Prostate gland (tissue), 2 donors: ENCODE measurements at regions not wholly inside any gene's neighbourhood (a gene's known extent, or its start where the extent isn't known, plus 50 kb on each side); places are given as distances from the start of the nearest gene placed in this dataset.
"Not testable (repeated sequence)": the region's sequence is repeated elsewhere in the genome, so short reads cannot be mapped to it uniquely, and the experiment has no call there.

ENCODE experiments used
- DNase-seq: peaks from one replicate; pipeline ENCODE4 v3.0.0-alpha.2; 2019; ENCODE audit warnings: low spot score
- H3K27ac ChIP-seq, 2 donors: fragments of 200-600 bp; sonication (generic); 2 replicates each; pipeline ENCODE4 v1.5.1; 2017 to 2019
- H3K27me3 ChIP-seq: fragments of 200-600 bp; sonication (generic); replicated peaks from 2 replicates; pipeline ENCODE4 v1.5.1; 2019; ENCODE audit not compliant: insufficient read depth
- H3K36me3 ChIP-seq, 2 donors: fragments of 200-600 bp; sonication (generic); 1 replicate in 1 of 2; 2 replicates in 1 of 2; pipeline versions ENCODE4 v1.5.1 to v1.8.1; 2017 to 2019
- H3K4me1 ChIP-seq: fragments of 200-600 bp; sonication (generic); replicated peaks from 2 replicates; pipeline ENCODE4 v1.5.1; 2019
- H3K4me3 ChIP-seq, 2 donors: fragments of 200-600 bp; sonication (generic); 2 replicates each; pipeline ENCODE4 v1.5.1; 2017 to 2019
- H3K9me3 ChIP-seq: fragments of 200-600 bp; sonication (generic); 2 replicates; pipeline ENCODE4 v1.5.1; 2017
- POLR2A ChIP-seq: fragments of 450-650 bp; IDR thresholded peaks from one replicate; pipeline ENCODE4 v1.6.1; 2016; ENCODE audit warnings: antibody characterized with exemption, mild to moderate bottlenecking
- POLR2AphosphoS5 ChIP-seq: sonication (generic); formaldehyde crosslinking; IDR thresholded peaks from one replicate; pipeline ENCODE4 v1.6.1; 2017; ENCODE audit warnings: antibody characterized with exemption
- WGBS: methylation state at CpG from one replicate; pipeline ENCODE4 v1.1.5; 2018; 5-methylcytosine and 5-hydroxymethylcytosine counted together
- intact Hi-C: fragments of 100-400 bp; cut with DNase I; formaldehyde crosslinking; loops from one replicate; pipeline ENCODE4 v1.14.2; 2022
- TF ChIP-seq, protein P1 (sequence below), 4 experiments: fragments of 200-600 bp in 2 of 4; fragments of 450-650 bp in 2 of 4; sonication (generic) in 2 of 4; IDR thresholded peaks; 1 replicate in 3 of 4; 2 replicates in 1 of 4; pipeline ENCODE4 v1.5.1; 2016 to 2019; ENCODE audit warnings: antibody characterized with exemption in 4 of 4, mild to moderate bottlenecking in 2 of 4, moderate library complexity in 2 of 4

DNA sequence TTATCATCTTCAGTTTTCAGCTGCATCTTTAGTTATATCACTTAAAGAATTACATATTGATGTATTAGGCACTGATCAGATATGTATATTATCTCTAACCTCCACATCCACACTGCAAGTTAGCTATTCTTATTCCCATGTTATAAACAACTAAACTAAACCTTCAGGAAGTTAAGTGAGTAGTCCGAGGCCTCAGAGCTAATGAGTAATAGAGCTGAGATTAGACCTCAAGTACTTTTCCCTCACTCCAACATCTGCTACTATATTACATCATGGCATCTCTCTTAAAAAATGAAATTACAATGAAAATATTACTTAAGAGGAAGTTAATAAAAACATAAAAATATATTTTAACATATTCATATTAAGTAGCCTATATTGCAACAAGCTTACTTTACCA is 183.6 kb upstream of the MAP2 start:
- TF ChIP-seq POLR2AphosphoS5 (no peak), POLR2A (no peak)
- TF ChIP-seq, protein P1, sequence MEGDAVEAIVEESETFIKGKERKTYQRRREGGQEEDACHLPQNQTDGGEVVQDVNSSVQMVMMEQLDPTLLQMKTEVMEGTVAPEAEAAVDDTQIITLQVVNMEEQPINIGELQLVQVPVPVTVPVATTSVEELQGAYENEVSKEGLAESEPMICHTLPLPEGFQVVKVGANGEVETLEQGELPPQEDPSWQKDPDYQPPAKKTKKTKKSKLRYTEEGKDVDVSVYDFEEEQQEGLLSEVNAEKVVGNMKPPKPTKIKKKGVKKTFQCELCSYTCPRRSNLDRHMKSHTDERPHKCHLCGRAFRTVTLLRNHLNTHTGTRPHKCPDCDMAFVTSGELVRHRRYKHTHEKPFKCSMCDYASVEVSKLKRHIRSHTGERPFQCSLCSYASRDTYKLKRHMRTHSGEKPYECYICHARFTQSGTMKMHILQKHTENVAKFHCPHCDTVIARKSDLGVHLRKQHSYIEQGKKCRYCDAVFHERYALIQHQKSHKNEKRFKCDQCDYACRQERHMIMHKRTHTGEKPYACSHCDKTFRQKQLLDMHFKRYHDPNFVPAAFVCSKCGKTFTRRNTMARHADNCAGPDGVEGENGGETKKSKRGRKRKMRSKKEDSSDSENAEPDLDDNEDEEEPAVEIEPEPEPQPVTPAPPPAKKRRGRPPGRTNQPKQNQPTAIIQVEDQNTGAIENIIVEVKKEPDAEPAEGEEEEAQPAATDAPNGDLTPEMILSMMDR (IDR thresholded peaks at IDR 0.05): no peak
- H3K27ac ChIP-seq: no peak overlapping the region
- H3K4me1 ChIP-seq: no peaks in the 10 kb centered on the region
- H3K36me3 ChIP-seq: no peaks in the 10 kb centered on the region
- 64% methylated on average over 1 of the region's 1 CpG for WGBS
- intact Hi-C loops: no loop called here
- no peaks in the 10 kb centered on the region for H3K9me3 ChIP-seq
- H3K4me3 ChIP-seq: no peak overlapping the region
- no peak for DNase-seq
- no peaks in the 10 kb centered on the region for H3K27me3 ChIP-seq

DNA sequence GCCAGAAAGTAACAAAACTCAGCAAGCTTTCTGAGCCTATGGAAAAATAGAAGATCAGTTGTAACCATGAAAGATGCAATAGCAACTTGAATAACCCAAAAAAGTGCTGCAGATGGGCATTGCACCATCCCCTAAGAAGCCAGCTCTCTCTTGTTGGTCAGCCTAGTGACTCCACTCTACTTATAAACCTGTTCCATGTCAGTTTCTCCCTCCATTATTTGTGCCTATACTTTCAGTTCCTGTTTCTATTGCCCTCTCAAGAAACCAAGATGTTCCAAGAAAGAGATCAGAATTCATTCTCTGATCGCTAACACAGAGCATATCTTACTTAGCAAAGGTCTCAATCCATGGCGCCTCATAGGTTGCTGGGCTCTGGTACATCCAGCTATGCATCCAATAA is 170.3 kb upstream of the MAP2 start:
- no peaks in the 10 kb centered on the region for H3K27me3 ChIP-seq
- no peak overlapping the region for H3K4me3 ChIP-seq
- intact Hi-C loops: no loop called here
- no peaks in the 10 kb centered on the region for H3K9me3 ChIP-seq
- TF ChIP-seq POLR2A (no peak), POLR2AphosphoS5 (no peak)
- TF ChIP-seq, protein P1 (IDR thresholded peaks at IDR 0.05): no peak
- WGBS: 50% methylated on average over 2 of the region's 2 CpGs
- no peak for DNase-seq
- no peaks in the 10 kb centered on the region for H3K4me1 ChIP-seq
- H3K36me3 ChIP-seq: no peaks in the 10 kb centered on the region
- H3K27ac ChIP-seq: no peak overlapping the region

DNA sequence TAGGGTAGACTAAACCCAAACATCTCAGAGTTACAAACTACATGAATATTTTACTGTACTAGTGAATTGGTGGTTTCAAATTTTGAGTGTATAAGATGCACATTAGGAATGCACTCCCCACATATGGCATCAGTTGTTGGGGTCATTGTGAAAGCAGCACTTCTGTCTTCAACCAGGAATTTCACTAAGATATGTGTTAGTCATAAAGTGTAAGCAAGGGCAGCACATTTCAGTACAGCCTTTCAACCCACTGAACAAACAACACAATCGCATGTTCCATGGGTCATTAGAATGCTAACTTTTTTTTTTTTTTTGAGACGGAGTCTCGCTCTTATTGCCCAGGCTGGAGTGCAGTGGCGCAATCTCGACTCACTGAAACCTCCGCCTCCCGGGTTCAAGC is 164.1 kb upstream of the MAP2 start:
- Histone ChIP-seq H3K36me3 (no peaks in the 10 kb centered on the region), H3K4me1 (no peaks in the 10 kb centered on the region), H3K27me3 (no peaks in the 10 kb centered on the region), H3K27ac (no peak overlapping the region), H3K4me3 (no peak overlapping the region), H3K9me3 (no peaks in the 10 kb centered on the region)
- no peak for TF ChIP-seq POLR2AphosphoS5
- TF ChIP-seq, protein P1 (IDR thresholded peaks at IDR 0.05): no peak
- TF ChIP-seq POLR2A: no peak
- 91% methylated on average over 7 of the region's 7 CpGs for WGBS
- no peak for DNase-seq
- intact Hi-C loops: no loop called here

DNA sequence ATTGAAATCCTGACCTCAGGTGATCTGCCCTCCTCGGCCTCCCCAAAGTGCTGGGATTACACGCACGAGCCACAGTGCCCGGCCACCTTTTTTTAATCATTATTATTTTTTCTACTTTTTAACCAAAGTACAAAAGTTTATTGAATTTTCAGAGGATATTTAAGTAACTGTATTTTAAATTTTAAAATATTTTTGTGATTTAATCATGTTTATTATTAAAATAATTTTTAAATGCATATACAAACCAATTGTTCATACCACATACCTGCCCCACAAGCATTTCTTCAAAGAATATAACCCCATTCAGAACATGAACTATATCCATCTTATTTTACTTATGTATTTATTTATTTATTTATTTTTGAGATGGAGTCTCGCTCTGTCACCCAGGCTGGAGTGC is 163.6 kb upstream of the MAP2 start:
- intact Hi-C loops: no loop called here
- H3K9me3 ChIP-seq: no peaks in the 10 kb centered on the region
- H3K27me3 ChIP-seq: no peaks in the 10 kb centered on the region
- no peaks in the 10 kb centered on the region for H3K36me3 ChIP-seq
- TF ChIP-seq POLR2AphosphoS5 (no peak), POLR2A (no peak)
- TF ChIP-seq, protein P1 (IDR thresholded peaks at IDR 0.05): no peak
- no peaks in the 10 kb centered on the region for H3K4me1 ChIP-seq
- no peak for DNase-seq
- H3K27ac ChIP-seq: no peak overlapping the region
- WGBS: 93% methylated on average over 5 of the region's 5 CpGs
- no peak overlapping the region for H3K4me3 ChIP-seq

DNA sequence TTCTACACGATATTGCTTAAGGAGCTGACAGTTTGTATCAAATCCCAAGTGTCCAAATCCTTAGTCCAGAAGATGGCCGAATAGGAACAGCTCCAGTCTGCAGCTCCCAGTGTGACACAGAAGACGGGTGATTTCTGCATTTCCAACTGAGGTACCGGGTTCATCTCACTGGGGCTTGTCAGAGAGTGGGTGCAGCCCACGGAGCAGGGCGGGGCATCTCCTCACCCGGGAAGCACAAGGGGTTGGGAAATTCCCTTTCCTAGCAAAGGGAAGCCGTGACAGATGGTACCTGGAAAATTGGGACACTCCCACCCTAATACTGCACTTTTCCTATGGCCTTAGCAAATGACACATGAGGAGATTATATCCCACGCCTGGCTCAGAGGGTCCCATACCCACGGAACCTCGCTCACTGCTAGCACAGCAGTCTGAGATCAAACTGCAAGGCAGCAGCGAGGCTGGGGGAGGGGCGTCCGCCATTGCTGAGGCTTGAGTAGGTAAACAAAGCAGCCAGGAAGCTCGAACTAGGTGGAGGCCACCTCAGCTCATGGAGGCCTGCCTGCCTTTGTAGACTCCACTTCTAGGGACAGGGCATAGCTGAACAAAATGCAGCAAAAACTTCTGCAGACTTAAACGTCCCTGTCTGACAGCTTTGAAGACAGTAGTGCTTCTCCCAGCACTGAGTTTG is 162.3 kb upstream of the MAP2 start:
- H3K4me1 ChIP-seq, intact Hi-C loops: not testable (repeated sequence)

More for the DNA sequence above, 162.3 kb upstream of the MAP2 start:
- not testable (repeated sequence) for H3K9me3 ChIP-seq, H3K36me3 ChIP-seq, H3K27me3 ChIP-seq, H3K27ac ChIP-seq, H3K4me3 ChIP-seq, DNase-seq
- WGBS: 85% methylated on average over 16 of the region's 16 CpGs
